HL-60 (cell line): ENCODE measurements at regions not wholly inside any gene's neighbourhood (a gene's known extent, or its start where the extent isn't known, plus 50 kb on each side); places are given as distances from the start of the nearest gene placed in this dataset.

Experiments used
- DNase-seq, 2 experiments: peaks; one replicate each; pipeline ENCODE4 v3.0.0-alpha.2; 2010 to 2020; ENCODE audit warnings: low read depth in 1 of 2, low spot score in 1 of 2
- H3K27ac ChIP-seq: fragments of 250-450 bp; sonication (Bioruptor Pico); replicated peaks from 2 replicates; pipeline ENCODE4 v1.5.1; 2020; ENCODE audit warnings: mild to moderate bottlenecking, moderate library complexity
- H3K27me3 ChIP-seq: fragments of 250-450 bp; sonication (Bioruptor Pico); 2 replicates; pipeline ENCODE4 v1.5.1; 2021; ENCODE audit warnings: mild to moderate bottlenecking, moderate library complexity; ENCODE audit not compliant: insufficient read depth, poor library complexity, severe bottlenecking
- H3K4me3 ChIP-seq: replicated peaks from 2 replicates; pipeline ENCODE4 v1.5.1; 2011; ENCODE audit warnings: mild to moderate bottlenecking, control low read depth, low read length; ENCODE audit not compliant: insufficient read depth
- CTCF ChIP-seq: IDR thresholded peaks from one replicate; pipeline ENCODE4 v1.5.1; 2011; ENCODE audit warnings: low read length, control low read depth, inconsistent platforms; ENCODE audit not compliant: insufficient read depth
- GABPA ChIP-seq: IDR thresholded peaks from 2 replicates; pipeline ENCODE4 v1.6.1; 2012; ENCODE audit warnings: low read depth
- POLR2AphosphoS5 ChIP-seq: IDR thresholded peaks from 2 replicates; pipeline ENCODE4 v1.6.1; 2012; ENCODE audit warnings: low read depth
- REST ChIP-seq: IDR thresholded peaks from 2 replicates; pipeline ENCODE4 v1.6.1; 2012; ENCODE audit warnings: low read depth; ENCODE audit not compliant: insufficient replicate concordance
- SPI1 ChIP-seq: IDR thresholded peaks from 2 replicates; pipeline ENCODE4 v1.6.1; 2012; ENCODE audit warnings: low read depth, mild to moderate bottlenecking, borderline replicate concordance

GRCh38 chr6:139987091-139987490 lies 612.6 kb upstream of the CITED2 start:
- TF ChIP-seq CTCF (no peak), SPI1 (no peak), GABPA (no peak), POLR2AphosphoS5 (no peak), REST (no peak)
- H3K4me3 ChIP-seq, result no peak overlapping the region
- no peak overlapping the region for H3K27ac ChIP-seq
- no peak for DNase-seq
- H3K27me3 ChIP-seq, result no peaks in the 10 kb centered on the region

- Histone ChIP-seq H3K4me3 (no peak overlapping the region), H3K27ac (no peak overlapping the region), H3K27me3 (no peaks in the 10 kb centered on the region)
- TF ChIP-seq CTCF (no peak), GABPA (no peak)
- DNase-seq, result no peak
These were observed 610.9 kb upstream of the CITED2 start for GRCh38 chr6:139985236-139985815.

- no peak overlapping the region for H3K27ac ChIP-seq
- TF ChIP-seq SPI1 (no peak), REST (peak; percentile 58)
- no peak for DNase-seq
These were observed 609.9 kb upstream of the CITED2 start for GRCh38 chr6:139984317-139984716.

GRCh38 chr6:139983555-139984276 lies 609.3 kb upstream of the CITED2 start:
- no peaks in the 10 kb centered on the region for H3K27me3 ChIP-seq
- TF ChIP-seq SPI1 (no peak), GABPA (no peak), POLR2AphosphoS5 (no peak), CTCF (no peak), REST (no peak)
- DNase-seq, result no peak
- no peak overlapping the region for H3K4me3 ChIP-seq
- no peak overlapping the region for H3K27ac ChIP-seq

More at GRCh38 chr6:139984317-139984716, 609.9 kb upstream of the CITED2 start:
- H3K27me3 ChIP-seq, result no peaks in the 10 kb centered on the region
- H3K4me3 ChIP-seq, result no peak overlapping the region
